Adrenal gland (tissue), 9 donors: ENCODE measurements at regions not wholly inside any gene's neighbourhood (a gene's known extent, or its start where the extent isn't known, plus 50 kb on each side); places are given as distances from the start of the nearest gene placed in this dataset.

Experiments used
- DNase-seq, 7 donors: peaks; one replicate each; pipeline ENCODE4 v3.0.0-alpha.2; 2019 to 2020
- H3K27ac ChIP-seq, 5 donors: fragments of 200-600 bp; sonication (generic) in 4 of 5; 1 replicate in 3 of 5; 2 replicates in 2 of 5; pipeline versions ENCODE4 v1.5.1 to v1.8.0; 2016 to 2020; ENCODE audit warnings: mild to moderate bottlenecking in 1 of 5
- H3K27me3 ChIP-seq: fragments of 200-600 bp; 2 replicates; pipeline ENCODE4 v1.8.0; 2021
- H3K36me3 ChIP-seq, 2 donors: fragments of 200-600 bp; replicated peaks in 1 of 2; 1 replicate in 1 of 2; 2 replicates in 1 of 2; pipeline versions ENCODE4 v1.5.1 to v1.8.0; 2018 to 2022
- H3K4me1 ChIP-seq, 2 donors: fragments of 200-600 bp; replicated peaks in 1 of 2; 1 replicate in 1 of 2; 2 replicates in 1 of 2; pipeline versions ENCODE4 v1.5.1 to v1.8.0; 2018 to 2021
- H3K4me3 ChIP-seq, 4 donors: fragments of 200-600 bp; sonication (generic) in 3 of 4; one replicate each; pipeline ENCODE4 v1.5.1; 2016 to 2018
- H3K9me3 ChIP-seq, 3 donors: fragments of 200-600 bp; sonication (generic) in 1 of 3; replicated peaks in 1 of 3; 1 replicate in 2 of 3; 2 replicates in 1 of 3; pipeline versions ENCODE4 v1.5.1 to v1.8.0; 2016 to 2021
- CTCF ChIP-seq, 6 experiments: fragments of 450-650 bp in 4 of 6; fragments of 200-600 bp in 2 of 6; sonication (generic) in 1 of 6; IDR thresholded peaks; 1 replicate in 5 of 6; 2 replicates in 1 of 6; pipeline versions ENCODE4 v1.5.1 to v1.8.0; 2016 to 2021; ENCODE audit warnings: antibody characterized with exemption in 6 of 6, mild to moderate bottlenecking in 2 of 6, moderate library complexity in 1 of 6
- POLR2A ChIP-seq, 2 donors: fragments of 450-650 bp; IDR thresholded peaks; one replicate each; pipeline ENCODE4 v1.6.1; 2017; ENCODE audit warnings: antibody characterized with exemption in 2 of 2, mild to moderate bottlenecking in 2 of 2, moderate library complexity in 1 of 2
- WGBS, 4 donors: extraction: QIAGEN DNeasy Blood & Tissue Kit in 2 of 4; methylation state at CpG; one replicate each; pipeline versions ENCODE4 v1.1.5 to v1.1.7; 2013 to 2017; 5-methylcytosine and 5-hydroxymethylcytosine counted together
- intact Hi-C, 2 donors: fragments of 100-400 bp; cut with DNase I; formaldehyde crosslinking; loops; one replicate each; pipeline versions ENCODE4 v1.14.1 to v1.15.0; 2022 to 2023
- donor health status: healthy with polysubstance abuse.
- donor health status: Bipolar disorder and iron deficiency.
- donor health status: DM: yes; HTN: yes; CAD: no.
- donor health status: DM: no; HTN: no; CAD: no.
- donor health status: DM: no; HTN: no; CAD: no.

GRCh38 chr6:121765060-121765459 lies 329.6 kb downstream of the GJA1 start:
- intact Hi-C loops = no loop called here
- WGBS, 4 donors = 92 to 98% (median 97%) methylated on average over 2 of the region's 2 CpGs
- H3K4me1 ChIP-seq = peaks cover 4 to 16% of the 10 kb centered on the region in 2 donors

GRCh38 chr6:121767211-121767610 lies 331.8 kb downstream of the GJA1 start:
- peak overlapping the region in 2 of 5 donors; percentile 8 to 36 for H3K27ac ChIP-seq
- no peak overlapping the region for H3K4me3 ChIP-seq
- no peaks in the 10 kb centered on the region for H3K27me3 ChIP-seq
- TF ChIP-seq POLR2A (IDR thresholded peaks at IDR 0.05) = no peak
- no peak for TF ChIP-seq CTCF (IDR thresholded peaks at IDR 0.05)
- H3K4me1 ChIP-seq = peaks cover 4 to 16% of the 10 kb centered on the region in 2 donors
- intact Hi-C loops = no loop called here
- no peak for DNase-seq
- H3K9me3 ChIP-seq = no peaks in the 10 kb centered on the region
- no peaks in the 10 kb centered on the region for H3K36me3 ChIP-seq
- 48 to 63% (median 59%) methylated on average over 3 of the region's 3 CpGs for WGBS, 4 donors

More at GRCh38 chr6:121765060-121765459, 329.6 kb downstream of the GJA1 start:
- DNase-seq = no peak
- Histone ChIP-seq H3K36me3 (no peaks in the 10 kb centered on the region), H3K9me3 (no peaks in the 10 kb centered on the region), H3K4me3 (no peak overlapping the region), H3K27ac (no peak overlapping the region), H3K27me3 (no peaks in the 10 kb centered on the region)
- TF ChIP-seq POLR2A (IDR thresholded peaks at IDR 0.05) (no peak), CTCF (IDR thresholded peaks at IDR 0.05) (no peak)

- no peak overlapping the region for H3K27ac ChIP-seq
- peaks cover 4 to 16% of the 10 kb centered on the region in 2 donors for H3K4me1 ChIP-seq
- TF ChIP-seq CTCF (IDR thresholded peaks at IDR 0.05) = no peak
- TF ChIP-seq POLR2A (IDR thresholded peaks at IDR 0.05) = no peak
- H3K27me3 ChIP-seq = no peaks in the 10 kb centered on the region
- DNase-seq = no peak
- 48 to 62% (median 59%) methylated on average over 2 of the region's 2 CpGs for WGBS, 4 donors
- no peak overlapping the region for H3K4me3 ChIP-seq
- intact Hi-C loops = no loop called here
- no peaks in the 10 kb centered on the region for H3K36me3 ChIP-seq
- no peaks in the 10 kb centered on the region for H3K9me3 ChIP-seq
These were observed 335.5 kb downstream of the GJA1 start for GRCh38 chr6:121770943-121771342.

- Histone ChIP-seq H3K9me3 (no peaks in the 10 kb centered on the region), H3K4me1 (peaks cover 4 to 14% of the 10 kb centered on the region in 2 donors), H3K36me3 (no peaks in the 10 kb centered on the region), H3K4me3 (no peak overlapping the region), H3K27ac (no peak overlapping the region), H3K27me3 (no peaks in the 10 kb centered on the region)
- DNase-seq = no peak
- WGBS, 4 donors = 59 to 76% (median 68%) methylated on average over 4 of the region's 4 CpGs
- intact Hi-C loops = no loop called here
- no peak for TF ChIP-seq POLR2A (IDR thresholded peaks at IDR 0.05)
- no peak for TF ChIP-seq CTCF (IDR thresholded peaks at IDR 0.05)
These were observed 336.7 kb downstream of the GJA1 start for GRCh38 chr6:121771937-121772720.
